H1 (cell line): ENCODE measurements at regions not wholly inside any gene's neighbourhood (a gene's known extent, or its start where the extent isn't known, plus 50 kb on each side); places are given as distances from the start of the nearest gene placed in this dataset.

Source experiments
- CTCF ChIP-seq, 3 experiments: IDR thresholded peaks; 1 replicate in 2 of 3; 2 replicates in 1 of 3; pipeline versions ENCODE4 v1.5.1 to v1.6.1; 2011; ENCODE audit warnings: low read length in 3 of 3, mild to moderate bottlenecking in 3 of 3, inconsistent platforms in 2 of 3, low read depth in 1 of 3, moderate library complexity in 1 of 3; ENCODE audit not compliant: insufficient read depth in 1 of 3; ENCODE audit errors: control extremely low read depth in 1 of 3
- EGR1 ChIP-seq: IDR thresholded peaks from 2 replicates; pipeline ENCODE4 v1.6.1; 2011; ENCODE audit warnings: low read depth, low read length, borderline replicate concordance
- EZH2 ChIP-seq: fragments of 200-600 bp; sonication (generic); IDR thresholded peaks from 2 replicates; pipeline ENCODE4 v1.7.1; 2012; ENCODE audit warnings: low read depth, mild to moderate bottlenecking, moderate library complexity, low read length, inconsistent platforms; ENCODE audit not compliant: severe bottlenecking
- HDAC2 ChIP-seq, 2 experiments: fragments of 300-600 bp in 1 of 2; sonication (generic) in 1 of 2; IDR thresholded peaks; 2 replicates each; pipeline ENCODE4 v1.6.1; 2011 to 2012; ENCODE audit warnings: low read depth in 2 of 2, low read length in 2 of 2, mild to moderate bottlenecking in 2 of 2, moderate library complexity in 2 of 2, borderline replicate concordance in 1 of 2, inconsistent platforms in 1 of 2
- POLR2AphosphoS5 ChIP-seq: IDR thresholded peaks from 2 replicates; pipeline ENCODE4 v1.6.1; 2011; ENCODE audit warnings: low read depth, low read length

- no peak for TF ChIP-seq HDAC2 (IDR thresholded peaks at IDR 0.05; ENCODE audit: borderline replicate concordance in 1 of 2, low read depth in 2 of 2, low read length in 2 of 2)
- no peak for TF ChIP-seq CTCF (IDR thresholded peaks at IDR 0.05; ENCODE audit: control extremely low read depth in 1 of 3, insufficient read depth in 1 of 3, low read depth in 1 of 3, low read length in 3 of 3)
- TF ChIP-seq EZH2, result no peak
- no peak for TF ChIP-seq POLR2AphosphoS5
- no peak for TF ChIP-seq EGR1
These were observed 1336.3 kb upstream of the CADM2 start for GRCh38 chr3:83622526-83622925.
